Testis (tissue), 2 donors: ENCODE measurements at regions not wholly inside any gene's neighbourhood (a gene's known extent, or its start where the extent isn't known, plus 50 kb on each side); places are given as distances from the start of the nearest gene placed in this dataset.

ENCODE experiments used
- POLR2A ChIP-seq: fragments of 450-650 bp; IDR thresholded peaks from one replicate; pipeline ENCODE4 v1.6.1; 2017; ENCODE audit warnings: antibody characterized with exemption, mild to moderate bottlenecking, moderate library complexity
- TF ChIP-seq, protein P1 (sequence below), 3 experiments: fragments of 450-650 bp in 2 of 3; fragments of 200-600 bp in 1 of 3; sonication (generic) in 1 of 3; IDR thresholded peaks; one replicate each; pipeline ENCODE4 v1.5.1; 2016 to 2019; ENCODE audit warnings: antibody characterized with exemption in 3 of 3, mild to moderate bottlenecking in 2 of 3, moderate library complexity in 1 of 3

DNA sequence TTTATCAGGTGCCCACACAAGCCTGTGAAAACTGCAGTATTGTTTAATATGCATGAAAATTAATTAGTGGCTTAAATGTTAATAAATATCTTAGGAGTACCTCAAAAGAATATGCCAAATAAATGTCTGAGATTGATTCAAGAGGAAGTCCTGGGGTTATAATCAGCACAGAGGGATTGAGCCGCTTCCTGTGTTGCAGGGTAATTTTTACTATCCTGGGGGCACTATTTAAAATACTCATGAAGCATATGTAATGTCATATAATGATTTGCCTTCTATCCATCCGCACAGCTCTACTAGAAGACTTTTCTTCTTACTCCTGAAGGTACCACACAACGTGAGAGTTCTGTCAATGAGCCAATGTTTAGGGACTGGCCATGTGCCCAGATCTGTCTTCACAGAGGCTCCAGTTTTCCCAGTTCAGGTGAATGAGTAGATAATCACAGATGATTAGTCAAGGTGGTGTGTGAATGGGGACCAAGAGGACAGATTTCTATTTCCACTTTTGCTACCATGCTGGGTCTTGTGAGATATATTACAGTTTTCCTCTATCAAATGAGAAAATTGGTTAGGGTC lies 233.3 kb downstream of the USP46 start:
- TF ChIP-seq, protein P1, sequence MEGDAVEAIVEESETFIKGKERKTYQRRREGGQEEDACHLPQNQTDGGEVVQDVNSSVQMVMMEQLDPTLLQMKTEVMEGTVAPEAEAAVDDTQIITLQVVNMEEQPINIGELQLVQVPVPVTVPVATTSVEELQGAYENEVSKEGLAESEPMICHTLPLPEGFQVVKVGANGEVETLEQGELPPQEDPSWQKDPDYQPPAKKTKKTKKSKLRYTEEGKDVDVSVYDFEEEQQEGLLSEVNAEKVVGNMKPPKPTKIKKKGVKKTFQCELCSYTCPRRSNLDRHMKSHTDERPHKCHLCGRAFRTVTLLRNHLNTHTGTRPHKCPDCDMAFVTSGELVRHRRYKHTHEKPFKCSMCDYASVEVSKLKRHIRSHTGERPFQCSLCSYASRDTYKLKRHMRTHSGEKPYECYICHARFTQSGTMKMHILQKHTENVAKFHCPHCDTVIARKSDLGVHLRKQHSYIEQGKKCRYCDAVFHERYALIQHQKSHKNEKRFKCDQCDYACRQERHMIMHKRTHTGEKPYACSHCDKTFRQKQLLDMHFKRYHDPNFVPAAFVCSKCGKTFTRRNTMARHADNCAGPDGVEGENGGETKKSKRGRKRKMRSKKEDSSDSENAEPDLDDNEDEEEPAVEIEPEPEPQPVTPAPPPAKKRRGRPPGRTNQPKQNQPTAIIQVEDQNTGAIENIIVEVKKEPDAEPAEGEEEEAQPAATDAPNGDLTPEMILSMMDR (IDR thresholded peaks at IDR 0.05): no peak
- no peak for TF ChIP-seq POLR2A
